Astrocyte (in vitro differentiated cells and primary cell): ENCODE measurements at regions not wholly inside any gene's neighbourhood (a gene's known extent, or its start where the extent isn't known, plus 50 kb on each side); places are given as distances from the start of the nearest gene placed in this dataset.

ENCODE experiments used
- CTCF ChIP-seq: IDR thresholded peaks from 2 replicates; pipeline ENCODE4 v1.5.1; 2011; ENCODE audit warnings: low read depth, mild to moderate bottlenecking, inconsistent platforms, low read length, moderate library complexity; ENCODE audit not compliant: insufficient read depth
- EZH2 ChIP-seq: IDR thresholded peaks from 2 replicates; pipeline ENCODE4 v1.6.1; 2012; ENCODE audit warnings: mild to moderate bottlenecking, low read length, inconsistent platforms; ENCODE audit not compliant: insufficient read depth

- TF ChIP-seq CTCF: no peak
- TF ChIP-seq EZH2: no peak
Observed at GRCh38 chr1:106952776-106953175, 103.7 kb upstream of the PRMT6 start.
